Esophagus muscularis mucosa (tissue), 4 donors: ENCODE measurements at regions not wholly inside any gene's neighbourhood (a gene's known extent, or its start where the extent isn't known, plus 50 kb on each side); places are given as distances from the start of the nearest gene placed in this dataset.

Experiments
- DNase-seq: peaks from one replicate; pipeline ENCODE4 v3.0.0-alpha.2; 2017; ENCODE audit errors: extremely low spot score
- H3K27ac ChIP-seq, 4 donors: fragments of 200-600 bp; sonication (generic); replicated peaks in 1 of 4; 1 replicate in 3 of 4; 2 replicates in 1 of 4; pipeline ENCODE4 v1.5.1; 2016 to 2019; ENCODE audit warnings: mild to moderate bottlenecking in 1 of 4
- H3K27me3 ChIP-seq, 4 donors: fragments of 200-600 bp; sonication (generic); one replicate each; pipeline versions ENCODE4 v1.5.1 to v1.6.0; 2016 to 2019
- H3K36me3 ChIP-seq, 4 donors: fragments of 200-600 bp; sonication (generic); one replicate each; pipeline ENCODE4 v1.5.1; 2016 to 2019
- H3K4me1 ChIP-seq, 4 donors: fragments of 200-600 bp; sonication (generic); one replicate each; pipeline ENCODE4 v1.5.1; 2016 to 2019
- H3K4me3 ChIP-seq, 4 donors: fragments of 200-600 bp; sonication (generic); 1 replicate in 2 of 4; 2 replicates in 2 of 4; pipeline ENCODE4 v1.5.1; 2016 to 2019; ENCODE audit warnings: mild to moderate bottlenecking in 4 of 4, moderate library complexity in 1 of 4
- H3K9me3 ChIP-seq, 4 donors: fragments of 200-600 bp; sonication (generic); 1 replicate in 3 of 4; 2 replicates in 1 of 4; pipeline ENCODE4 v1.5.1; 2016 to 2019
- EP300 ChIP-seq: sonication (generic); formaldehyde crosslinking; IDR thresholded peaks from one replicate; pipeline ENCODE4 v1.6.1; 2017; ENCODE audit warnings: antibody characterized with exemption
- POLR2A ChIP-seq: fragments of 450-650 bp; IDR thresholded peaks from one replicate; pipeline ENCODE4 v1.6.1; 2017; ENCODE audit warnings: antibody characterized with exemption, moderate library complexity, mild to moderate bottlenecking, low read depth
- POLR2AphosphoS5 ChIP-seq, 2 donors: sonication (generic); formaldehyde crosslinking; IDR thresholded peaks; one replicate each; pipeline ENCODE4 v1.6.1; 2017; ENCODE audit warnings: antibody characterized with exemption in 2 of 2
- WGBS: methylation state at CpG from one replicate; pipeline ENCODE4 v1.1.5; 2018; 5-methylcytosine and 5-hydroxymethylcytosine counted together
- intact Hi-C: fragments of 100-400 bp; cut with DNase I; formaldehyde crosslinking; loops from one replicate; pipeline ENCODE4 v1.15.1; 2023
- TF ChIP-seq, protein P1 (sequence below), 3 experiments: fragments of 200-600 bp in 2 of 3; fragments of 450-650 bp in 1 of 3; sonication (generic) in 2 of 3; IDR thresholded peaks; one replicate each; pipeline ENCODE4 v1.5.1; 2017 to 2019; ENCODE audit warnings: antibody characterized with exemption in 3 of 3, mild to moderate bottlenecking in 2 of 3, moderate library complexity in 1 of 3

DNA sequence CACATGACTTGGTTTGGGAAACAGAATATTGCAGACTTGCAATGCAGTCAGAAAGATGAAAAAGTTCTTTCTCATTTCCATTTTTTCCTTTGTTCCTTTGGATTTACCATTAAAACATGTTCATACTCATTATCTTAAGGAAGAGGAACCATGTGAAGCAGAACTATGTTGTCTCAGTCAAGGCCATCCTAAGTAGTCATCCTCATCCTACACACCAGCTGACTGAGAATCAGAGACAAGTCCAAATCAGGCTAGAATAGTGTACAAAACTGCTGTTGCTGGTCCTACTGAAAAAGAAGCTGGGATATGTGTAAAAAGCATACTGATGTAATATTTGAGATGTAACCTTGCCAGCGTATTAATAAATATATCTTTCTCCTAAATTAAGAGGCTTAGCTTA lies 433.4 kb downstream of the SLITRK5 start:
- no peak overlapping the region for H3K4me3 ChIP-seq
- DNase-seq, result no peak
- H3K36me3 ChIP-seq, result no peaks in the 10 kb centered on the region
- peaks cover 0 to 6% (median 0%) of the 10 kb centered on the region in 4 donors for H3K9me3 ChIP-seq
- H3K27ac ChIP-seq, result no peak overlapping the region
- 100% methylated on average over 1 of the region's 1 CpG for WGBS
- H3K27me3 ChIP-seq, result no peaks in the 10 kb centered on the region
- H3K4me1 ChIP-seq, result no peaks in the 10 kb centered on the region
- TF ChIP-seq POLR2AphosphoS5 (IDR thresholded peaks at IDR 0.05), result no peak
- TF ChIP-seq EP300, result no peak
- intact Hi-C loops, result no loop called here

DNA sequence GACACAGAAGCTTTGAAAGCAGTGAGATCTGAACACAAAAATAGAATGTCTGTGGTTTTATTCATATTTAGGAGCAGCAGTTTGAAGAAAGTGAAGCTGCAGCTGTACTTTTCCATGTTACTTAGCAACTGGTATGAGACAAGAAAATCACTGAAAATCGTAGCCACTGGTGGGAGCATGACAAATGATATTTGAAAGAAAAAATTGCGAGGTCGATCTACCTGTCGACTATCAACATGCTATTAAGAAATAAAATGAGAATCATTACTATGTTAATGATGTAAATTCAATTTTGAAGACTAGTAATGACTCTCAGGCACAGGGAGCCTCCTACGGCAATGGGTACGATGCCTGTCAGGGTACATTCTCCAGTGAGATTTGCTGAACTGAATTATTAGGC lies 436.4 kb downstream of the SLITRK5 start:
- Histone ChIP-seq H3K27ac (no peak overlapping the region), H3K27me3 (no peaks in the 10 kb centered on the region), H3K4me1 (no peaks in the 10 kb centered on the region), H3K4me3 (no peak overlapping the region), H3K9me3 (no peaks in the 10 kb centered on the region), H3K36me3 (no peaks in the 10 kb centered on the region)
- intact Hi-C loops, result no loop called here
- TF ChIP-seq POLR2AphosphoS5 (IDR thresholded peaks at IDR 0.05) (no peak), POLR2A (no peak), EP300 (no peak)
- TF ChIP-seq, protein P1, sequence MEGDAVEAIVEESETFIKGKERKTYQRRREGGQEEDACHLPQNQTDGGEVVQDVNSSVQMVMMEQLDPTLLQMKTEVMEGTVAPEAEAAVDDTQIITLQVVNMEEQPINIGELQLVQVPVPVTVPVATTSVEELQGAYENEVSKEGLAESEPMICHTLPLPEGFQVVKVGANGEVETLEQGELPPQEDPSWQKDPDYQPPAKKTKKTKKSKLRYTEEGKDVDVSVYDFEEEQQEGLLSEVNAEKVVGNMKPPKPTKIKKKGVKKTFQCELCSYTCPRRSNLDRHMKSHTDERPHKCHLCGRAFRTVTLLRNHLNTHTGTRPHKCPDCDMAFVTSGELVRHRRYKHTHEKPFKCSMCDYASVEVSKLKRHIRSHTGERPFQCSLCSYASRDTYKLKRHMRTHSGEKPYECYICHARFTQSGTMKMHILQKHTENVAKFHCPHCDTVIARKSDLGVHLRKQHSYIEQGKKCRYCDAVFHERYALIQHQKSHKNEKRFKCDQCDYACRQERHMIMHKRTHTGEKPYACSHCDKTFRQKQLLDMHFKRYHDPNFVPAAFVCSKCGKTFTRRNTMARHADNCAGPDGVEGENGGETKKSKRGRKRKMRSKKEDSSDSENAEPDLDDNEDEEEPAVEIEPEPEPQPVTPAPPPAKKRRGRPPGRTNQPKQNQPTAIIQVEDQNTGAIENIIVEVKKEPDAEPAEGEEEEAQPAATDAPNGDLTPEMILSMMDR (IDR thresholded peaks at IDR 0.05), result no peak
- no peak for DNase-seq
- 79% methylated on average over 6 of the region's 6 CpGs for WGBS

DNA sequence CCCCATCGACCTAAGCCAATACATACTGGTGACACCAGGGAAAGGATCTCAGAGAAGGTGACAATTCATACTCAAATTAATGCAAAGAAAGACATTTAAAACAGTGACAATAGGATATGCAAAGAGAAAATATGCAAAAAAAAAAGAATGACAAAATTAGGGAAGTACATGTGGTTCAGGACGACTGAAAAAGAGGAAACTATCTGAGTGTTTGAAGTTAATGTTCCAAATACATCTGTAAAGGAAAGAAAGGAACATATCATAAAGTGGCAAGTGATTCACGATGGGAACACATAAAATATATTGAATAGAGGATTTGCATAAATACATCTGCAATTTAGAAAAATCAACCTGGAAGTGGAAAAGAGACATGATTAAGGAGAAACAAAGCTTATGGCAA lies 441.4 kb downstream of the SLITRK5 start:
- no peaks in the 10 kb centered on the region for H3K9me3 ChIP-seq
- intact Hi-C loops, result no loop called here
- no peak for DNase-seq
- H3K4me3 ChIP-seq, result no peak overlapping the region
- WGBS, result 47% methylated on average over 3 of the region's 3 CpGs
- no peaks in the 10 kb centered on the region for H3K4me1 ChIP-seq
- H3K27ac ChIP-seq, result no peak overlapping the region
- H3K36me3 ChIP-seq, result no peaks in the 10 kb centered on the region
- TF ChIP-seq, protein P1 (IDR thresholded peaks at IDR 0.05), result no peak
- TF ChIP-seq POLR2A (no peak), POLR2AphosphoS5 (IDR thresholded peaks at IDR 0.05) (no peak), EP300 (no peak)
- no peaks in the 10 kb centered on the region for H3K27me3 ChIP-seq

DNA sequence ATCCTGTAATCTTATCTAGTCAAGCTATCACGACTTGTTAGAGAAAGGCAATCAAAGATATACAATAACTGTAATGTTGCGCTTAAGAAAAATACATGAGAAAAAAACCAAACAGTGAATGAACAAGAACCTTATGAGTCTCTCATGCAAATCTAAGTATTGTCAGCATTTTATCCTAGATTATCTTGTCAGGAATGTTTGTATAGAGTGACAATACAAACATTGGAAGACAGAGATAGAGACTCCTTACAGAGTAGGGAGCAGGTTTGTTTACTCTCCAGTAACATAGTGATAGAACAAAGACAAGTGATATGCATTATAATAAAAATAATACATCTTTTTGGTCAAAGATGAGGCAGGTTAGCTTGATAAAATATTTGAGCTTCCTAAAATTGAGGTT lies 444.8 kb downstream of the SLITRK5 start:
- H3K27me3 ChIP-seq, result no peaks in the 10 kb centered on the region
- no peaks in the 10 kb centered on the region for H3K9me3 ChIP-seq
- intact Hi-C loops, result no loop called here
- H3K4me3 ChIP-seq, result no peak overlapping the region
- no peak overlapping the region for H3K27ac ChIP-seq
- H3K36me3 ChIP-seq, result no peaks in the 10 kb centered on the region
- 45% methylated on average over 2 of the region's 2 CpGs for WGBS
- no peaks in the 10 kb centered on the region for H3K4me1 ChIP-seq
- TF ChIP-seq EP300 (no peak), POLR2AphosphoS5 (IDR thresholded peaks at IDR 0.05) (no peak), POLR2A (no peak)
- TF ChIP-seq, protein P1 (IDR thresholded peaks at IDR 0.05), result no peak
- DNase-seq, result no peak

GRCh38 chr13:88118952-88119351 lies 447.8 kb downstream of the SLITRK5 start:
- no peaks in the 10 kb centered on the region for H3K9me3 ChIP-seq
- TF ChIP-seq POLR2AphosphoS5 (IDR thresholded peaks at IDR 0.05) (no peak), POLR2A (no peak), EP300 (no peak)
- TF ChIP-seq, protein P1 (IDR thresholded peaks at IDR 0.05), result no peak
- DNase-seq, result no peak
- WGBS, result 89% methylated on average over 3 of the region's 3 CpGs
- intact Hi-C loops, result no loop called here
- H3K4me3 ChIP-seq, result no peak overlapping the region
- no peaks in the 10 kb centered on the region for H3K36me3 ChIP-seq
- H3K27me3 ChIP-seq, result no peaks in the 10 kb centered on the region
- no peak overlapping the region for H3K27ac ChIP-seq
- H3K4me1 ChIP-seq, result no peaks in the 10 kb centered on the region
